Fibroblast of peridontal ligament (primary cell): ENCODE measurements at regions not wholly inside any gene's neighbourhood (a gene's known extent, or its start where the extent isn't known, plus 50 kb on each side); places are given as distances from the start of the nearest gene placed in this dataset.

Source experiments
- DNase-seq: peaks from one replicate; pipeline ENCODE4 v3.0.0-alpha.2; 2010; ENCODE audit errors: extremely low read depth

DNA sequence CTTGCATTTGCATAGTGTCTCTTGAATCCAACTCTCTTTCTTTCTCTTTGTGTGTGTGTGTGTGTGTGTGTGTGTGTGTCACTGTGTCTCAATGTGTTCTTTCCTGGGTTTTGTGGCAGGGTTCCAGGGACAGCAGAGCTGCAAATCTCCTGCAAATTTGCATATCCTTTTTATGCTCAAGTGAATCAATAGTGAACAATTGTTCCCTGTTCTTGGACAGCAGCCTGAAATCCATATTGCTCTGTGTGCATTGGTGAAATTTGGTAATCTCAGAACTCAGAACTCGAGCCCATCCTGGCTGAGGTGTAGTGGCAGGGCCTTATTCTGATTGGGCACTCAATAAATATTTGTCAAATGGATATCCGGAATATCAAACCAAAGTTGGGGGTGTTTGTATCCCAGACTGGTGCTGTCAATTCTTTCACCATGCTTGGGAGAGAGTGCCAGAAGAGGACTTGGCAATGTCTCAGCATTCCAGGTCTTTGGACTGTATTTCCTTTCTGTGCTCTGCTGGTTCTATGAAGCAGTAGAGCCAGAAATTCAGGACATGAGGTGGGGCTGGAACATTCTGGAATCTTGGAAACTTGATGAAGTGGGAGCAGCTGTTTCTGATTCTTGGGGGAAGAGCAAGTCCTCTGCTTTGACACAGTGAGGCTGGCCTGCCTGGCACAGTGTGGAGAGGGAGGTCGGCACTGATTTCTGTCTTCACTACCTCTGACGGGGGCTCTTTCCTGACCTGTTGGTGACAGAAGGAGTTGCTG, 380.6 kb upstream of the C2CD4B start:
- DNase-seq = peak; percentile 83

DNA sequence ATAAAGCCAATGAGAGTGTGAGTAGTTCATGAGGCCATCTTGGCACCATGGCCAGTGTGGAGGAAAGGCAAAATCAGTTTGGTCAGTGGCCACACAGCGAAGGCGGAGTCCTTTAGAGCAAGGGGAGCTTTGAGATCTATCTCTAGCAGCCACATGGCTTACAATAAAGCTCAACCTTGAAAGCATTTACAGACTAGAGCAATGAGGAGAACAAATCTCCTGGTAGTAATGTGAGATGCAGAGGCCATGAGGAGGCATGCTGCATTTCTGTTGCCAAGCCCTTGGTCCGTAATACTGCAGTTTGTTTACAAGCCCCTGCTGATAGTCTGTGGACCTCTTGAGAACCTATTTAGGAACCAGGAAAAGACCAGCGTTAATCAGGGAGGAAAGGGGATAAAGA, 381.5 kb upstream of the C2CD4B start:
- DNase-seq = no peak

DNA sequence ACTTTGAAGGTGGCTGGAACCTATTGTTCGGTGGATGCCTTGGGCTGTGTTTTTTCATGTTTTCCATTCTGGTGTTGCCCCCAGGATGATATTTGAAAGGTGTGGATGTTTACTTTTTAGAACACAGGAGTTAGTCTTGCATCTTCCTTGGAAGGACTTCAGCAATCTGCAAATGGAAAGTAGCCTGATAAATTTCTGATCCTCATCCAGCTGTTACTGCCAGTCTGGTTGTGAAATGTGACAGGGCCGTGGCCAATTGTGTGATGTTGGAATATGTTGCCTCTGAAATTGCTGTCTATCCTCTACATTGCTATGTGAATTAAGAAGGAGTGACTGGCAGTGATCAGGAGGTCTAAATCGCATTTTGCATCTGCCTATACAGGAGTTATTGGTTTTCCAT, 382.5 kb upstream of the C2CD4B start:
- no peak for DNase-seq

DNA sequence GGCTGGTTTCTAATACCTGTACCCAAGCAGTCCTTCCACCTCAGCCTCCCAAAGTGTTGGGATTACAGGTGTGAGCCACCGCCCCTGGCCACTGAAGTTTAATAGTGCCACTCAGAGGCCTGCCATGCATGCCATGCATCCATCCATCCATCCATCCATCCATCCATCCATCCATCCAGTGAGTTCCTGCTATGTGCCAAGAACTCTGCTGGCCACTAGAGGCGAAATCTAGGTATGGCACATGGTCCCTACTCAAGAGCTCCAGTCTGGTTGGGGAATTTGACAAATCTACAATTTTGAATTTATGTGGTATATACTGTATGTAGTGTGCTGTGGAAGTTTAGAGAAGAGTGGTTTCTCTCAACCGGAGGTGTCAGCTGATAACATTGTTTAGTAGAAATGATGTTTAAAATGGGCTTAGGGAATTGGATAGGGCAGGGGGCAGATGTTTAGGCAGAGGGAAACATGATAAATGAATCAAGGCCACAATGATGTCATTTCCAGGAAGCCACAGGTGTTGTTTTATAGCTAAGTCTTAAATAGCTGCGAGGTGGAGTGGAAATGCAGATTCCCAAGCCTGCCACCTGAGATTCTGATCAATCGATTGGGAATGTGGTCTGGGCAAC, 384.4 kb upstream of the C2CD4B start:
- DNase-seq = no peak

DNA sequence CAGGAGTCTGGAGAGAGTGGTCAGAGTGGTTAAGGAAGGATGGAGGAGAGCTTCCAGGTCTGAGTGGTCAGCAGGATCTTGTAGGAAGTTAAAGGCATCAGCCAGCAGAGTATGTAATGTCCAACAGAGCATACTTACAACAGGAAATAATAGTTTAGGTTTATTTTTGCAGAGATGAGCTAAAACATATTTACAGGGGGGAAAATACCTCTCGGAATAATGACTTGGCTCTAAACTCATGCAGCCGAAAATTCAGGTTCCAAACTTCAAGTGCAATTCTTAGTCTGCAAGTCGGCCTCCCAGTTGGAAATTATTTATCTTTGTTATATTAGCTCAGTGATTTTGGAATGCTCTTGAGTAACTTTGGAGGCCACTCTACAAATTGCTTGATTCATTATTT, 385.0 kb upstream of the C2CD4B start:
- DNase-seq = no peak

DNA sequence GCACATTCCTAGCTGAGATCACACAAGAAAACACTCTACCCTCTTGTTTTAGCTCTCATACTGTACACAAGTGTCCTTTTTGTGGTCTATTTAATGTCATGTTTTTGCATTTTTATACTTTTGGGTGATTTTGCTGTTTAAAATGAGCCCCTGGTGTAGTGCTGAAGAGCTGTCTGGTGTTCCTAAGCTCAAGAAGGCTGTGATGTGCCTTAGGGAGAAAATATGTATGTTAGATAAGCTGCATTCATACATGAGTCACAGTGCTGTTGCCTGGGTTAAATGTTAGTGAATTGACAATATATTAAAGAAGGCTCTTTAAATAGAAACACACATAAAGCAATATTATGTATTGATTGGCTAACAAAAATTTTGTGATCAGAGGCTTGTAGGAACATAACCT, 387.4 kb upstream of the C2CD4B start:
- DNase-seq = no peak

DNA sequence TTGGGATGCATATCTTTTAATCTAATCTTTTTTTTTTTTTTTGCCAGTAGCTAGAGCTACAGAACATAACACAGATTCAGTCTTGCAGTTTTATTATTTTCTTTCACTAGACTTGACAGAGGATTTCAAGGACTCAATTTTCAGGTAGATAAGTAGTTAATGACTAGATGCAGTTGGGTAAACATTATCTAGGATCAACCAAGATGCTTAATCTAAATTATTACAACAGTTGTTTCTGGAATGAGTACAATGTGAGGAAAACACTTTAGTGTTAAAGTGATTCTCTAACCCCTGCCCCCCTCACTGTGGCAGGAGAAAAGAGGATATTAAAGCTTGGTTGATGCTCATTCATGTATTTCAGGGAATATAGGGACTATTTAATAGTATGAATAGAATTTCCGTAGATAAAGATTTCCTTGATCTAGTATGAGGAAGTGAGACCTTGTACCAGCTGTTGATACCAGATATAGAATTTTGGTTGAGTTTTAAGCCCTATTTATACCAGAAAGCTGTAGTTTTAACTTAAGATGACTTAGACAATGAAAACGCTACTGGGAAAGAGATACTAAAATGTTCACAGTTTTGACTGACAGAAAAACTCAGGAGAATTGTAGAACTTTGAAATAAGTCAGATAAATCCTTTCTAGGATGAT, 389.0 kb upstream of the C2CD4B start:
- DNase-seq = no peak

DNA sequence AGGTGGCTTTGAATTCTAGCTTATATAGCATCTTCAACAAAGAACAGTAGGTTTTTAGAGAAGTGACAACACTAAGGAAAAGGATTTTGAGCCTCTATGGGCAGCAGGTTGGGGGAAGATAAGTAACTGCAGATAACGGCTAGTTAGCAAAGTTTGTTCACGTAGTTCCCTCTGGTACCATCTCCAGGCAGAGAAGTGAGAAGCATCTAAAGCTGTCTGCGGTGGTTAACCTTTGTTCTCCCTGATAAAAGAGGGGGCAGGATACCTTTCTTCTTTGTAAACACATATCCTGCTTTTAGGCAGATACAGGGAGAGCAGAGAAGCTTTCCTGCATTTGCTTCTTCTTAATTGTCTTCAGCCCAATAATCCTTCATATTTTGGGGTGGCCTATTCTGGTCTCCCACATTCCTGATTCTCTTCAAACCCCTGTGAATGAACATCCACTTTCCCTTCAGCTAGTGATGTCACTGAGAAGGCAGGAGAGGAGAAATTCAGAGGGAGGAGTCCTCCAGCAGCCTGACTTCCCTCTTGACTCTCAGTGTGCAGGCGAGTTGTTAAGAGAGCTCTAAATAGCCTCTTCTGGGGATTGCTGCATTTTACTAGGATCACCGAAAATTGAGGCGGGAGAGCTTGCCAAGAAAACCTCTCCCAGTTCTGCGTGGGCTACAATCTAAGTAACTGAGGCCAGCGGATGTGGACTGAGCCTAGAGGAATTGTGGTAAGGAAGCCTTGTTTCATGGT, 393.7 kb upstream of the C2CD4B start:
- peak; percentile 79 for DNase-seq

DNA sequence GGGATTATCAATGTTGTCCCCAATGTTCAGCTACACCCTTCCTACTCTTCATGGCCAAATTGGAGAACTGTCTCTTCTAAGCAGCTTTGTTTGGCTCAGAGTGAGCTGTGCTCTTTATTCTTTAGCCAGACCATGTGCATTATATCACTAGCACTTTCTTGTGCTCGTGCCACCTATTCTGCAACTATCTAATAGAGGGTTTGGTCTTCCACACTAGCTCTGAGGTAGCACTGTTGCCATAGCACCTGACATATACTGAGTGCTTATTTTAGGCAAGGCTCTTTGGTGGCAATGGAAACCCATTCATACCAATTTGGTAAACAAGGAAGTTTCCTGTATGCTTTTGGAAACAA, 394.3 kb upstream of the C2CD4B start:
- DNase-seq = no peak

DNA sequence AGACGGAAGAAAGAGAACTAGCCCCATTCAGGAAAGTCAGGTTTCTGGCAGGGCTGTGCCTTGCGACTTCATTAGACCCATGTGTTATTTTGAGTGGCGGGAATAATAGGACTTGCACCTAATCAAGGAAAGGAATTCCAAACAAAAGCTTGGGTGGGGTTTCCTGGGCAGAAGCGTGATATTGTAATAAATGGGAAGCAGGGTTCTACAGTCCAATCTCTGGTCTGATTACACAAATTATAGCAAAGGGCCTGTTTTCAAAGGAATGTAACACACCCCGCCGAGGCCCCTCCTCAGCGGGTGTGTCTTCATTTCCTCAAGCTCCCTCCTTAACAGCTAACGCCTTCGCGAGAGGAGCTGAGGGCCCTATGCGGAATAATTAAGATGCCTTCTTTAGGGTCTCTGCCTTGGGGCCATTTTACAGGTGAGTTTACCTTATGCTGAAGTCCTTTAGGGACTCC, 396.0 kb upstream of the C2CD4B start:
- DNase-seq = no peak

DNA sequence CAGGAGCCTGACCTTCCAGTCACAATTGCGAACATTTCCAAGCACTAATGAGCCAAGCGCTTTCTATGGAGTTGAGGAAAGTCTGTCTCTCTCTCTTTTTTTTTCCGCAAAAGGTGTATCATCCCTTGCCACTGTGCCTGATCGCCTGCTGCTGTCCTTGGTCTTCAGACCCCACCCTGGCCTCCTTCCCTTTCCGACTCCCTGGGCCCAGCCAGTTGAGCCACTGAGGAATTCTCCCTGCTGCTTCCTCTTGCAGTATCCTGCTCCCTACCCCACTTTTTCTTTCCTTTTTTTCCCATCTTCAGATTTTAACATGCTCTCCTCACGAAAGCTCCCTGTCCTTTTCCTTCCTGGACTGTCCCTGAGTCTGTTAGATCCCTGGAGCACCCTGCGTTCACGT, 396.5 kb upstream of the C2CD4B start:
- DNase-seq = no peak

DNA sequence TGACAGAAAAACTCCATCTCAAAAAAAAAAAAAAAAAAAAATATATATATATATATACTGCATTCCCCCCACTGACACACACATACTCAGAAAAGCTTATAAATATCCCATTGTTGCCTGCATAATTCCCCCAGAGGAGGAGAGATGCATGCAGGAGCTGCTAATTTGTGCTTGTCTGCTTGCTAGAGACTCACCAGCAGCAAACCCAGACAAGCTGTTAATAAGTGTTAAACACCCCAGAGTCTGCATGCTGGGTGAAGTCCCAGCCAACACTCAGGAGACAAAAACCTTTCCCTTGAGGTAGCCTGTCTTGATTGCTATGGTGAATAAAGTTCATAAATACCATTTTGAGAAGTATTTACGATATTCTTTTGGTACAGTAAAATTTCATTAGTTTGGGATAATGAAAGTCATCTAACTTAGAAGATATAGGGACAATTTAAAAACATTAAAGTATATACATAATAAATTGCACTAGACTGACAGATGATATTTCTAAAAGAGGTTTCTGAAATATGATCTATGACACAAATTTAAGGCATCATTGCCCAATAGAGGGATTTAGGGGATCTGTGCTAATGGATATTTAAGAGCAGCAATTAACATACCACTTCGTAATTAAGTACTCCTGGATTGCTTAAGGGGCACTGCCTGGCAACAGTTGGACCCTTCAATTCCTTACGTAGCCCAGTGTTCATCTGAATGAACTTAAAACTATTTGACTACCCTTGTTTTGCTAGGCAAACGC, 400.0 kb upstream of the C2CD4B start:
- DNase-seq = no peak

DNA sequence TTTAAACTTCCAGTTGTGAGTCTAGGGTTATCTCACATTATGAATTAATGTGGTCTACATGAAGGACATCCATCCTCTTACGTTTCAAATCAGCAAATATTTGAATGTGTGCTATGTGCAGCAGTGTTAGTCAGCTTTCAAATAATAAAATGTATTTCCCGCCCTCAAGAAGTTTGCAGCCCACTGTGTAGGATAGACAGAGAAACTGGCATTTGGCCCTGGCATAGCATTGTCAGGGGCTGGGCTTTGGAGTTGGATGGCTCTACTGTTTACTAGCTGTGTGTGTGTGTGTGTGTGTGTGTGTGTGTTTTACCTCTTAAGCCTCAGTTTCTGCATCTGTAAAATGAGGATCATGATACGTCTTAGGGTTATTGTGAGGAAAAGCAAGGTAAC, 400.5 kb upstream of the C2CD4B start:
- no peak for DNase-seq

DNA sequence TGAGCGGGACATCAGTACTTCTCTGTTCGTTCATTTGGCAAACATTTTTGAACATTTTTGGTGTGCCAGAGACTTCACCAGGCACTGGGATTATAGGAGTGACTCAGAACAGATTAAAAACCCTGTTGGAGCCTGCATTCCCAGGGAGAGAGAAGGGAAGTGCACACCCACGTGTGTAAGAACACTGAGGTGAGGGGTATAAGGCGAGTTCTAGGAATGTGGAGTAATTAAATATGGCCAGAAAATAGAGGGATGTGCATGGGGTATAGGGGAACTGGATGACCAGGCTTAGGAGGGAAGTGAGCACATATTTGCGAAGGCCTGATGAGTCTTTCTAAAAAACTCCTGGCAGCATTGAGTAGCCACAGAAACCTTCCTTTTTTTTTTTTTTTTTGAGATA, 401.2 kb upstream of the C2CD4B start:
- DNase-seq = no peak

DNA sequence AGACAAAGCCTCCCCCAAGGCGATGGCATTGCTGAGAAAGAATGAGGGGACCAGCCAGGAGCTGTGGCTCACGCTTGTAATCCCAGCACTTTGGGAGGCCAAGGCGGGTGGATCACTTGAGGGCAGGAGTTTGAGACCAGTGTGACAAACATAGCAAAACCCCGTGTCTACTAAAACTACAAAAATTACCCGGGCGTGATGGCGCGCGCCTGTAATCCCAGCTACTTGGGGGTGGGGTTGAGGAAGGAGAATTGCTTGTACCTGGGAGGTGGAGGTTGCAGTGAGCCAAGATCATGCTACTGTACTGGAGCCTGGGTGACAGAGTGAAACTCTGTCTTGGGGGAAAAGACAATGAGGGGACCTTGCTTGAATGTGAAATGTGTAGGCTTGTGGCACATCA, 402.4 kb upstream of the C2CD4B start:
- DNase-seq = no peak

DNA sequence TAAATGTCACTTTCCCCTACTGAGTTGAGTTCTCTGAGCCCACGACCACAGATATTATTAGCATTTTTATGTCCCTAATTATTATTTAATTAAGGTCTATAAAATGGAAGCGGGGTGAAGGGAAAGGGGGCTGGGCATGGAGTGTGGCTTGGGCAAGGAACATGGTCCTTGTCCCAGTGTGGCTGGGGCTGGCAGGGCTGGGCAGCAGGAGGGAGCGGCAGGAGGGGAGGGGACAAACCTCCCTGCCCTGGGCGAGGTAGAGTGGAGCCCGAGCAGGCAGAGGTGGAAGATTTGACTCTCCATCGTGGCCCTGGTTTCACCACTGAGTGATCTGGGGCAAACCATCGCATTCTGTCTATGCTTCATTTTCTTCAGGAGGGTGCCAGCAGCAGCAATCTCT, 402.9 kb upstream of the C2CD4B start:
- no peak for DNase-seq

DNA sequence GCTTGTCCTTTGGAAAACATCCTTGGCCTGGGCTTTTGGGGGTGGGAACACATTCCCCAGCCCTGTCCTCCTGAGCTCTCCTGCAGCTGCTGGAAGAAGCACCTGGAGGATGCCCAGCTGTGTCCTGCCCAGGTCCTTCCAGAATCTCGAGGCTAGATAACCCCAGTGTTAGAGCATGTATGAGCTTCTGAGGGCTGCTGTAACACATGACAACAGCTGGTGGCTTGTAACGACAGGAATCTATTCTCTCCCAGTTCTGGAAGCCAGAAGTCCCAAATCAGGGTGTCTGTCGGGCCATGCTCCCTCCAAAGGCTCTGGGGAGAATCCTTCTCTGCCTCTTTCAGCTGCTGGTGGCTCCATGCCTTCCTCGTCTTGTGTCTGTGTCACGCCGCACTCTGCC, 403.6 kb upstream of the C2CD4B start:
- DNase-seq = no peak

DNA sequence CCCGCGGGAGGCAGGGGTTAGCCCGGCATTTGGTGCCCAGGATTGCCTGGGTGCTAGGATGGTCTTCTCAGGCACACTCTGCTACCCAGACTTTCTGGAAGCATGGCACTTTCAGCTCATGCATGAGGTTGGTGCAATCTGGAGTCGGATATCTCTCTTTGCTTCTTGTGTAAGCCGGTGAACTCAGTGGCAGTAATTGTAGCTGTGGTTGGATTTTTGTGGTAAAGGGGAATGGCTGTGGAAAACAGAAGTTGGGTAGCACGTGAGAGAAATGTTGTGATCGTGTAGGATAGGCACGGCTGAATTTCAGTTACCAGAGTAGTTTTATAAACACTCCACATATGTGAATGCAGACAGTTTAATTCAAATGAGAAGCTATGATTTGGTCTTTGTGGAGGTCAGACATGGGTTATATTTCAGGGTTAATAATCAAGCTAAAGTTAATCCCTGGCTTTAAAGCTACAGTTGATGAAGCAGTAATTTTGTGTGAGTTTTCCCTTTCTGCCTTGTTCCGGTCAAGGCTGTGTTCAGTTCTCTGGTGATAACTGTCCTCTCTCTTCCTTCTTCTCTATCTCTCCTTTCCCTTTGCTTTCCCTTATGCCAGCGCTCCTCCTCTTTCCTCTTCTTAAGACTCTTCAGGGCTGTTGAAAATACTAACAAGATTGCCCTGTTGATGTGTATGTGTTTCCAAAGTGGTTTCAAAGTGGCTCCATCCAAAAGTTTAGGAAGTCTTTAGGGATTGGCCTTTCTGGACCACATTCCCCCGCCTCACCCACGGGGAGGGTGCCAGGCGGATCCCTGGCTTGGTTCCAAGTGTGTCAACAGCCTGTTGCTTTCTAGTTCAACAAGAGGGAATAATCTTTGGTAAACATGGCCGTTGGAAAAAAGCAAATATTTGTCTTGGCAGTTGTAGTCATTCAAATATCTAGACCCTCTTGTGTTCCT, 404.6 kb upstream of the C2CD4B start:
- peak; percentile 99 for DNase-seq

DNA sequence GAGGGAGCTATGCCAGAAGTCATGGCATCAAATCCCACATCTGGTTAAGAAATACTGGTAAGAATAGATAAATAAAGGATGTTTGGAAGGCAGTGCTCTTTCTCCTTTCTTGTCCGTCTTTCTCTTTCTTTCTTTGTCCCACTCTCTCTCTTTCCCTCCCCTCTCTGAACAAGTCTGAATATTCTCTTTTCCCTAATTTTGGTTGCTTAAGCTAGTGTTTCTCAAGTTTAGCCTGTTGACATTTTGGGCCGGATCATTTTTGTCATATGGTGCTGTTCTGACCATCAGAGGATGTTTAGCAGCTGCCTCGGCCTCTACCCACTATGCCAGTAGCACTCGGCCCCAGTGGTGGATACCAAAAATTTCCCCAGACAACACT, 405.3 kb upstream of the C2CD4B start:
- DNase-seq = no peak

DNA sequence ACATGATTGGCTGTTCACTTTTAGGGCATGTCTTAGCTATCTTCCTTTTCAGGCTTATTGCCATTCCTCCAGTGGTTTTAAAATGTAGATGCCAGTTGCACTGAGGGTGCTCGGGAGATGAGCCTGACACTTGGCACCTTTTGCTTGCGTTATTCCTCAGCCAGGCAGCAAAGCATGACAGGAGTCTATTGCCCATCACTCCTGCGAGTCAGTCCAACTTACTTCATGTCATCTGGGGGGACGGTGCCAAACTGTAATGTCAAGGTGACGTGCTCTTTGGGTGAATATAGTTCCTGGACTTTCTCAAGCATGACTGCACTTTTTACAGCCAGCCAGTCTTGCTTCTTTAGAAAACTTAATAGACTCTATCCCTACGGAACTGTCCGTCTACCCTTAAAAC, 406.0 kb upstream of the C2CD4B start:
- DNase-seq = no peak

DNA sequence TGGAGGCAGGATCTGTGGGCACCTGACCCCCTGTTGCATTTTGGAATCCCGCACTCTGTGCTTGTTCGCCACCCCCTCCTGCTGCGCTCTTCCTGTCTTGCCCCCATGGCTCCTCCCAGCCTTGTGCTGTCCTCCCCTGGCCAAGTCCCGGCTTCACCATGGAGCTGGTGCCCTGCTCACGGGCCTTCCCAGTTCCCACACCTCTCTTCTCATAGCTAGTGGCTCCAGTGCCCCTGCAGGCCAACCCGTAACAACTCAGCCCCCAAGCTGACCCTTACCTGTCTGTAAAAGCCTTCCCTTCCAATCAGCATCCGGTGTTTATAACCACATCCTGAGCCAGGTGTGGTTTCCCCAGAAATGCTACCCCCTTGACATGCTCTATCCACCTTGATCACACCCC, 407.7 kb upstream of the C2CD4B start:
- no peak for DNase-seq
